Uterus (tissue), 2 donors: ENCODE measurements at regions not wholly inside any gene's neighbourhood (a gene's known extent, or its start where the extent isn't known, plus 50 kb on each side); places are given as distances from the start of the nearest gene placed in this dataset.

Experiments
- POLR2A ChIP-seq, 2 donors: fragments of 450-650 bp; IDR thresholded peaks; one replicate each; pipeline ENCODE4 v1.6.1; 2016; ENCODE audit warnings: antibody characterized with exemption in 2 of 2, mild to moderate bottlenecking in 1 of 2, moderate library complexity in 1 of 2
- TF ChIP-seq, protein P1 (sequence below), 4 experiments: fragments of 200-600 bp in 2 of 4; fragments of 450-650 bp in 2 of 4; sonication (generic) in 2 of 4; IDR thresholded peaks; one replicate each; pipeline ENCODE4 v1.5.1; 2016 to 2019; ENCODE audit warnings: antibody characterized with exemption in 4 of 4, mild to moderate bottlenecking in 2 of 4, moderate library complexity in 1 of 4

- TF ChIP-seq, protein P1, sequence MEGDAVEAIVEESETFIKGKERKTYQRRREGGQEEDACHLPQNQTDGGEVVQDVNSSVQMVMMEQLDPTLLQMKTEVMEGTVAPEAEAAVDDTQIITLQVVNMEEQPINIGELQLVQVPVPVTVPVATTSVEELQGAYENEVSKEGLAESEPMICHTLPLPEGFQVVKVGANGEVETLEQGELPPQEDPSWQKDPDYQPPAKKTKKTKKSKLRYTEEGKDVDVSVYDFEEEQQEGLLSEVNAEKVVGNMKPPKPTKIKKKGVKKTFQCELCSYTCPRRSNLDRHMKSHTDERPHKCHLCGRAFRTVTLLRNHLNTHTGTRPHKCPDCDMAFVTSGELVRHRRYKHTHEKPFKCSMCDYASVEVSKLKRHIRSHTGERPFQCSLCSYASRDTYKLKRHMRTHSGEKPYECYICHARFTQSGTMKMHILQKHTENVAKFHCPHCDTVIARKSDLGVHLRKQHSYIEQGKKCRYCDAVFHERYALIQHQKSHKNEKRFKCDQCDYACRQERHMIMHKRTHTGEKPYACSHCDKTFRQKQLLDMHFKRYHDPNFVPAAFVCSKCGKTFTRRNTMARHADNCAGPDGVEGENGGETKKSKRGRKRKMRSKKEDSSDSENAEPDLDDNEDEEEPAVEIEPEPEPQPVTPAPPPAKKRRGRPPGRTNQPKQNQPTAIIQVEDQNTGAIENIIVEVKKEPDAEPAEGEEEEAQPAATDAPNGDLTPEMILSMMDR (IDR thresholded peaks at IDR 0.05) = no peak
- TF ChIP-seq POLR2A (IDR thresholded peaks at IDR 0.05) = no peak
Observed at GRCh38 chr10:64636461-64636860, 1115.3 kb downstream of the REEP3 start.
